Uterus (tissue), 3 donors: ENCODE measurements at regions not wholly inside any gene's neighbourhood (a gene's known extent, or its start where the extent isn't known, plus 50 kb on each side); places are given as distances from the start of the nearest gene placed in this dataset.

Experiments used
- DNase-seq, 2 donors: peaks; one replicate each; pipeline ENCODE4 v3.0.0-alpha.2; 2019 to 2020
- H3K27ac ChIP-seq, 2 donors: fragments of 200-600 bp; sonication (generic); 1 replicate in 1 of 2; 2 replicates in 1 of 2; pipeline ENCODE4 v1.5.1; 2016 to 2018
- H3K27me3 ChIP-seq, 2 donors: fragments of 200-600 bp; sonication (generic); one replicate each; pipeline ENCODE4 v1.5.1; 2018 to 2019; ENCODE audit warnings: control low read depth in 1 of 2
- H3K36me3 ChIP-seq, 2 donors: fragments of 200-600 bp; sonication (generic); one replicate each; pipeline ENCODE4 v1.5.1; 2019; ENCODE audit warnings: control low read depth in 1 of 2
- H3K4me1 ChIP-seq, 2 donors: fragments of 200-600 bp; sonication (generic); one replicate each; pipeline ENCODE4 v1.5.1; 2018 to 2019; ENCODE audit warnings: control low read depth in 1 of 2
- H3K4me3 ChIP-seq, 2 donors: fragments of 200-600 bp; sonication (generic); 1 replicate in 1 of 2; 2 replicates in 1 of 2; pipeline ENCODE4 v1.5.1; 2018 to 2019; ENCODE audit warnings: mild to moderate bottlenecking in 1 of 2
- H3K9me3 ChIP-seq, 2 donors: fragments of 200-600 bp; sonication (generic); one replicate each; pipeline ENCODE4 v1.5.1; 2019; ENCODE audit warnings: control low read depth in 1 of 2
- POLR2A ChIP-seq, 2 donors: fragments of 450-650 bp; IDR thresholded peaks; one replicate each; pipeline ENCODE4 v1.6.1; 2016; ENCODE audit warnings: antibody characterized with exemption in 2 of 2, mild to moderate bottlenecking in 1 of 2, moderate library complexity in 1 of 2
- intact Hi-C: fragments of 100-400 bp; cut with DNase I; formaldehyde crosslinking; loops from one replicate; pipeline ENCODE4 v1.15.1; 2023; ENCODE audit warnings: low total_unique reads
- TF ChIP-seq, protein P1 (sequence below), 4 experiments: fragments of 200-600 bp in 2 of 4; fragments of 450-650 bp in 2 of 4; sonication (generic) in 2 of 4; IDR thresholded peaks; one replicate each; pipeline ENCODE4 v1.5.1; 2016 to 2019; ENCODE audit warnings: antibody characterized with exemption in 4 of 4, mild to moderate bottlenecking in 2 of 4, moderate library complexity in 1 of 4
- donor health status: DM: yes; HTN: yes; CAD: no.

DNA sequence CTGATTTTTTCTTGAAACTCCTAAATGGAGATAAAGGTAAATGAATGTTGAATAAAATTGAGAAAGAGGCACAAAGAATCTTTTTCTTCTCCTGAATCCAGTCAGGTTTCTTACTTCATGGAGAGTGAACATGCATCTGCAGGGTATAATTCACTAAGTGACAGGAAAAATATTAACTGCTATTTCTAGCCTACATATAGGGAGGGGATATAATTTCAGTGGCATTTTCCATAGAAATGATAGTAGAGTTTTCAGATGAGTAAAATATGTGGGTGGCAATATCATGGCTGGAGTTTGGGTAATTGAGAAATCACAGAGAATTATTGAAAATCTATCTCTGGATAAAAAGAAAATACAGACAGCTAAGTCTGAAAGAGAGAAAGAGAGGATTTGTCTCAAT, 1227.0 kb upstream of the GJE1 start:
- TF ChIP-seq POLR2A (IDR thresholded peaks at IDR 0.05) = no peak
- TF ChIP-seq, protein P1, sequence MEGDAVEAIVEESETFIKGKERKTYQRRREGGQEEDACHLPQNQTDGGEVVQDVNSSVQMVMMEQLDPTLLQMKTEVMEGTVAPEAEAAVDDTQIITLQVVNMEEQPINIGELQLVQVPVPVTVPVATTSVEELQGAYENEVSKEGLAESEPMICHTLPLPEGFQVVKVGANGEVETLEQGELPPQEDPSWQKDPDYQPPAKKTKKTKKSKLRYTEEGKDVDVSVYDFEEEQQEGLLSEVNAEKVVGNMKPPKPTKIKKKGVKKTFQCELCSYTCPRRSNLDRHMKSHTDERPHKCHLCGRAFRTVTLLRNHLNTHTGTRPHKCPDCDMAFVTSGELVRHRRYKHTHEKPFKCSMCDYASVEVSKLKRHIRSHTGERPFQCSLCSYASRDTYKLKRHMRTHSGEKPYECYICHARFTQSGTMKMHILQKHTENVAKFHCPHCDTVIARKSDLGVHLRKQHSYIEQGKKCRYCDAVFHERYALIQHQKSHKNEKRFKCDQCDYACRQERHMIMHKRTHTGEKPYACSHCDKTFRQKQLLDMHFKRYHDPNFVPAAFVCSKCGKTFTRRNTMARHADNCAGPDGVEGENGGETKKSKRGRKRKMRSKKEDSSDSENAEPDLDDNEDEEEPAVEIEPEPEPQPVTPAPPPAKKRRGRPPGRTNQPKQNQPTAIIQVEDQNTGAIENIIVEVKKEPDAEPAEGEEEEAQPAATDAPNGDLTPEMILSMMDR (IDR thresholded peaks at IDR 0.05) = no peak
- H3K27me3 ChIP-seq = no peaks in the 10 kb centered on the region
- DNase-seq = no peak
- H3K27ac ChIP-seq = no peak overlapping the region
- no peaks in the 10 kb centered on the region for H3K36me3 ChIP-seq
- no peak overlapping the region for H3K4me3 ChIP-seq
- intact Hi-C loops = no loop called here
- H3K4me1 ChIP-seq = no peaks in the 10 kb centered on the region
- no peaks in the 10 kb centered on the region for H3K9me3 ChIP-seq

DNA sequence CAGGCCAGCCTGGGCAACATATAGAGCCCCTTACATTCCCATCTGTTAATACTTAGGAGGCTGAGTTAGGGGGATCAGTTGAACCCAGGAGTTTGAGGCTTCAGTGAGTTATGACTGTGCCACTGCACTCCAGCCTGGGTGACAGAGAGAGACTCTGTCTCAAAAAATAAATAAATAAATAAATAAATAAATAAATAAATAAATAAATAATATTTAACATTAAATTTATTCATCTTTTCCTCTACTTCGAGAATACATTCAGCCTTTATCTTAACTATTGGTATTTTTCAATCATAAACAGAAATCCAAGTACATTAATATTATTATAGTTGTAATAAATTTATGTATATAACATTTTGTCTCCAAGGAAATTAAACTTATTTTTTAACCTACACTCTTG, 1227.7 kb upstream of the GJE1 start:
- H3K27me3 ChIP-seq = no peaks in the 10 kb centered on the region
- H3K9me3 ChIP-seq = no peaks in the 10 kb centered on the region
- intact Hi-C loops = no loop called here
- H3K36me3 ChIP-seq = no peaks in the 10 kb centered on the region
- H3K4me1 ChIP-seq = no peaks in the 10 kb centered on the region
- H3K4me3 ChIP-seq = no peak overlapping the region
- no peak for TF ChIP-seq POLR2A (IDR thresholded peaks at IDR 0.05)
- TF ChIP-seq, protein P1 (IDR thresholded peaks at IDR 0.05) = no peak
- no peak overlapping the region for H3K27ac ChIP-seq
- DNase-seq = no peak

GRCh38 chr6:140897804-140898573, 1234.7 kb upstream of the GJE1 start:
- Histone ChIP-seq H3K4me1 (no peaks in the 10 kb centered on the region), H3K27me3 (no peaks in the 10 kb centered on the region), H3K36me3 (no peaks in the 10 kb centered on the region), H3K4me3 (no peak overlapping the region), H3K27ac (no peak overlapping the region), H3K9me3 (no peaks in the 10 kb centered on the region)
- DNase-seq = no peak
- TF ChIP-seq POLR2A (IDR thresholded peaks at IDR 0.05) = no peak
- TF ChIP-seq, protein P1 (IDR thresholded peaks at IDR 0.05) = no peak
- intact Hi-C loops = no loop called here

DNA sequence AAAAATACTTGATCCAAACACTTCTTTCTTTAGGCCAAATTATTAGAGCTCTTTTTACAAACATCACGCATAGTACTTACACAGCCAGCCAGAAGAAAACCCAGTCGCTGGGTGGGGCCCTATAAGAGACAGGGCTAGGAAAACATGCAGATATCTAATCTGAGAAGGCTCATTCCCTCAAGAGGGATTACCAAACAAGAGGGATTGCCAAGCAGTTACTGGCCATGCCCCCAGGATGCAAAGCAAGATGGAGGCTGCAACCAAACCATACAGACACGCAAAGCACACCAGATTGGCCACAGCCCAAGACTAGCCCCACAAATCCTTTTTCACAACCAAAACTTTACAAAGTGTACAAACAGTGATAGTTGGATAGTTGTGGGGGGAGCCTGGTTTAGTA, 1235.4 kb upstream of the GJE1 start:
- H3K4me3 ChIP-seq = no peak overlapping the region
- H3K36me3 ChIP-seq = no peaks in the 10 kb centered on the region
- H3K4me1 ChIP-seq = no peaks in the 10 kb centered on the region
- intact Hi-C loops = no loop called here
- DNase-seq = no peak
- H3K27me3 ChIP-seq = no peaks in the 10 kb centered on the region
- H3K9me3 ChIP-seq = no peaks in the 10 kb centered on the region
- TF ChIP-seq POLR2A (IDR thresholded peaks at IDR 0.05) = no peak
- TF ChIP-seq, protein P1 (IDR thresholded peaks at IDR 0.05) = no peak
- no peak overlapping the region for H3K27ac ChIP-seq

GRCh38 chr6:140893432-140893831, 1239.3 kb upstream of the GJE1 start:
- no peak for TF ChIP-seq POLR2A (IDR thresholded peaks at IDR 0.05)
- TF ChIP-seq, protein P1 (IDR thresholded peaks at IDR 0.05) = no peak
- H3K36me3 ChIP-seq = no peaks in the 10 kb centered on the region
- H3K9me3 ChIP-seq = no peaks in the 10 kb centered on the region
- no peaks in the 10 kb centered on the region for H3K4me1 ChIP-seq
- no peak overlapping the region for H3K27ac ChIP-seq
- no peaks in the 10 kb centered on the region for H3K27me3 ChIP-seq
- DNase-seq = no peak
- H3K4me3 ChIP-seq = no peak overlapping the region
- intact Hi-C loops = no loop called here
